ENCODE measurements at regions not wholly inside any gene's neighbourhood (a gene's known extent, or its start where the extent isn't known, plus 50 kb on each side); places are given as distances from the start of the nearest gene placed in this dataset.
A peak's percentile ranks its signal among the peaks of the same experiment; 100 is the strongest.

GRCh38 chr3:73866846-73867245 is 242.1 kb upstream of the PDZRN3 start:
- TF ChIP-seq MYC (IDR thresholded peaks at IDR 0.05; ENCODE audit: low read depth, low read length) (no peak), POLR2A (IDR thresholded peaks at IDR 0.05; ENCODE audit: extremely low read depth, insufficient read length) (no peak), MAX (IDR thresholded peaks at IDR 0.05; ENCODE audit: low read depth, low read length) (no peak), CTCF (IDR thresholded peaks at IDR 0.05; ENCODE audit: low read depth, low read length) (no peak)
- H3K4me3 ChIP-seq (ENCODE audit: low read depth, low read length): no peak overlapping the region
- DNase-seq (ENCODE audit: low read depth): no peak

GRCh38 chr3:73863546-73864079 is 238.9 kb upstream of the PDZRN3 start:
- no peak overlapping the region for H3K4me3 ChIP-seq (ENCODE audit: low read depth, low read length)
- no peak for DNase-seq (ENCODE audit: low read depth)
- TF ChIP-seq MAX (IDR thresholded peaks at IDR 0.05; ENCODE audit: low read depth, low read length) (no peak), CTCF (IDR thresholded peaks at IDR 0.05; ENCODE audit: low read depth, low read length) (no peak), POLR2A (IDR thresholded peaks at IDR 0.05; ENCODE audit: extremely low read depth, insufficient read length) (no peak), MYC (IDR thresholded peaks at IDR 0.05; ENCODE audit: low read depth, low read length) (no peak)

- DNase-seq (ENCODE audit: low read depth): no peak
- no peak overlapping the region for H3K4me3 ChIP-seq (ENCODE audit: low read depth, low read length)
- no peak for TF ChIP-seq CTCF (IDR thresholded peaks at IDR 0.05; ENCODE audit: low read depth, low read length)
- TF ChIP-seq MYC (IDR thresholded peaks at IDR 0.05; ENCODE audit: low read depth, low read length): no peak
- no peak for TF ChIP-seq MAX (IDR thresholded peaks at IDR 0.05; ENCODE audit: low read depth, low read length)
- TF ChIP-seq POLR2A (IDR thresholded peaks at IDR 0.05; ENCODE audit: extremely low read depth, insufficient read length): no peak
These were observed 231.1 kb upstream of the PDZRN3 start for GRCh38 chr3:73855813-73856212.

GRCh38 chr3:73848173-73848906 is 223.6 kb upstream of the PDZRN3 start:
- no peak overlapping the region for H3K4me3 ChIP-seq (ENCODE audit: low read depth, low read length)
- DNase-seq (ENCODE audit: low read depth): peak; percentile 24
- TF ChIP-seq CTCF (IDR thresholded peaks at IDR 0.05; ENCODE audit: low read depth, low read length): peak; percentile 37
- no peak for TF ChIP-seq MYC (IDR thresholded peaks at IDR 0.05; ENCODE audit: low read depth, low read length)
- TF ChIP-seq MAX (IDR thresholded peaks at IDR 0.05; ENCODE audit: low read depth, low read length): no peak
- TF ChIP-seq POLR2A (IDR thresholded peaks at IDR 0.05; ENCODE audit: extremely low read depth, insufficient read length): no peak

- no peak for DNase-seq (ENCODE audit: low read depth)
- no peak overlapping the region for H3K4me3 ChIP-seq (ENCODE audit: low read depth, low read length)
- TF ChIP-seq MAX (IDR thresholded peaks at IDR 0.05; ENCODE audit: low read depth, low read length) (no peak), CTCF (IDR thresholded peaks at IDR 0.05; ENCODE audit: low read depth, low read length) (no peak), POLR2A (IDR thresholded peaks at IDR 0.05; ENCODE audit: extremely low read depth, insufficient read length) (no peak), MYC (IDR thresholded peaks at IDR 0.05; ENCODE audit: low read depth, low read length) (no peak)
These were observed 222.2 kb upstream of the PDZRN3 start for GRCh38 chr3:73846951-73847350.
